Sigmoid colon (tissue), 4 donors: ENCODE measurements at regions not wholly inside any gene's neighbourhood (a gene's known extent, or its start where the extent isn't known, plus 50 kb on each side); places are given as distances from the start of the nearest gene placed in this dataset.

Source experiments
- POLR2A ChIP-seq, 2 donors: fragments of 450-650 bp; IDR thresholded peaks; one replicate each; pipeline ENCODE4 v1.6.1; 2016; ENCODE audit warnings: antibody characterized with exemption in 2 of 2, mild to moderate bottlenecking in 2 of 2, moderate library complexity in 2 of 2
- POLR2AphosphoS5 ChIP-seq, 4 donors: sonication (generic); formaldehyde crosslinking; IDR thresholded peaks; one replicate each; pipeline ENCODE4 v1.6.1; 2017; ENCODE audit warnings: antibody characterized with exemption in 4 of 4
- TF ChIP-seq, protein P1 (sequence below), 4 experiments: fragments of 450-650 bp in 3 of 4; fragments of 200-600 bp in 1 of 4; IDR thresholded peaks; one replicate each; pipeline ENCODE4 v1.5.1; 2016 to 2019; ENCODE audit warnings: antibody characterized with exemption in 4 of 4, mild to moderate bottlenecking in 3 of 4, moderate library complexity in 2 of 4

DNA sequence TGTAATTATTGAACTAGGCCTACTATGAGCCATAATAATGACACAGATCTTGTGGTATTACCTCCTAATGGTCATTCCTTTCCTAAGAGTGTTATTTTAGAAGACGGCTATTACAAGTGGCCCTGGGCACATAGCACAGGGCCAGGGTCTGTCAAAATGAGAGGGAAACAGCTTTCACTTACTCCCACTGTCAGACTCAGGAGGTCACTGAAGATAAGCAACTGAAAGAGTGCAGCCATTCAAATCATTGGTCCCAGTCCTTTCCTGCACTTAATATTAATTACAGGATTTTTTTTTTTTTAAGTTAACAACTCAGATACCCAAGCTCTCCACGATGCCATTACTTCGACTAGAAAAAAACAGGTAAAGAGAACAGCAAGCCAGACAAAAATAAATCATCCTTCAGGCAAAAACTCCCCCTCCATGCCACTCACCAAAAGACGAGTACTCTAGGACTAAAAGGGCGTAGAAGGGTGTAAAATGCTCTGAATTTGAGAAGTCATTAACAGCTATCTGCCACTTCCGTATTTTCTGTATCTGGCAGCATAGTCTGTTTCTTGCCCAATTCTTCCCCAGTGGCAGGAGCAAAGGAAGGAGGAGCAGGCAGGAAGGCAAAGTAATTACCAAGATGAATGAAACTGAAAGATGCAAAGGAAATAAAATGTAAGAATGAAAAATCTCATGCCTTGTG, 87.4 kb downstream of the ZNF608 start:
- TF ChIP-seq POLR2AphosphoS5 (IDR thresholded peaks at IDR 0.05) (no peak), POLR2A (IDR thresholded peaks at IDR 0.05) (no peak)
- TF ChIP-seq, protein P1, sequence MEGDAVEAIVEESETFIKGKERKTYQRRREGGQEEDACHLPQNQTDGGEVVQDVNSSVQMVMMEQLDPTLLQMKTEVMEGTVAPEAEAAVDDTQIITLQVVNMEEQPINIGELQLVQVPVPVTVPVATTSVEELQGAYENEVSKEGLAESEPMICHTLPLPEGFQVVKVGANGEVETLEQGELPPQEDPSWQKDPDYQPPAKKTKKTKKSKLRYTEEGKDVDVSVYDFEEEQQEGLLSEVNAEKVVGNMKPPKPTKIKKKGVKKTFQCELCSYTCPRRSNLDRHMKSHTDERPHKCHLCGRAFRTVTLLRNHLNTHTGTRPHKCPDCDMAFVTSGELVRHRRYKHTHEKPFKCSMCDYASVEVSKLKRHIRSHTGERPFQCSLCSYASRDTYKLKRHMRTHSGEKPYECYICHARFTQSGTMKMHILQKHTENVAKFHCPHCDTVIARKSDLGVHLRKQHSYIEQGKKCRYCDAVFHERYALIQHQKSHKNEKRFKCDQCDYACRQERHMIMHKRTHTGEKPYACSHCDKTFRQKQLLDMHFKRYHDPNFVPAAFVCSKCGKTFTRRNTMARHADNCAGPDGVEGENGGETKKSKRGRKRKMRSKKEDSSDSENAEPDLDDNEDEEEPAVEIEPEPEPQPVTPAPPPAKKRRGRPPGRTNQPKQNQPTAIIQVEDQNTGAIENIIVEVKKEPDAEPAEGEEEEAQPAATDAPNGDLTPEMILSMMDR (IDR thresholded peaks at IDR 0.05) = no peak
